Right lobe of liver (tissue), 6 donors: ENCODE measurements at regions not wholly inside any gene's neighbourhood (a gene's known extent, or its start where the extent isn't known, plus 50 kb on each side); places are given as distances from the start of the nearest gene placed in this dataset.

ENCODE experiments used
- ATAC-seq, 4 donors: fragments of 200-7000 bp; cut with Tn5 transposase; one replicate each; pipeline ENCODE4 v1.9.1; 2020; ENCODE audit warnings: mild to moderate bottlenecking in 4 of 4, moderate library complexity in 4 of 4
- DNase-seq, 3 donors: peaks; one replicate each; pipeline ENCODE4 v3.0.0-alpha.2; 2020
- H3K27ac ChIP-seq, 3 donors: fragments of 200-600 bp; one replicate each; pipeline ENCODE4 v1.8.0; 2022
- H3K27me3 ChIP-seq, 2 donors: fragments of 200-600 bp; one replicate each; pipeline ENCODE4 v1.8.0; 2022
- H3K36me3 ChIP-seq, 4 donors: fragments of 200-600 bp; sonication (generic) in 1 of 4; one replicate each; pipeline versions ENCODE4 v1.5.1 to v1.8.0; 2017 to 2022; ENCODE audit warnings: control low read depth in 1 of 4
- H3K4me1 ChIP-seq, 4 donors: fragments of 200-600 bp; sonication (generic) in 1 of 4; one replicate each; pipeline versions ENCODE4 v1.5.1 to v1.8.0; 2017 to 2022; ENCODE audit warnings: control low read depth in 1 of 4
- H3K4me3 ChIP-seq, 3 donors: fragments of 200-600 bp; one replicate each; pipeline ENCODE4 v1.8.0; 2022
- H3K9me3 ChIP-seq, 4 donors: fragments of 200-600 bp; sonication (generic) in 1 of 4; one replicate each; pipeline versions ENCODE4 v1.5.1 to v1.8.0; 2017 to 2022; ENCODE audit warnings: control low read depth in 1 of 4
- CTCF ChIP-seq, 4 donors: fragments of 200-600 bp in 3 of 4; fragments of 450-650 bp in 1 of 4; IDR thresholded peaks; one replicate each; pipeline versions ENCODE4 v1.5.1 to v1.8.0; 2016 to 2022; ENCODE audit warnings: antibody characterized with exemption in 4 of 4, mild to moderate bottlenecking in 2 of 4
- POLR2A ChIP-seq: fragments of 450-650 bp; IDR thresholded peaks from one replicate; pipeline ENCODE4 v1.6.1; 2017; ENCODE audit warnings: antibody characterized with exemption, mild to moderate bottlenecking
- WGBS: methylation state at CpG from one replicate; pipeline ENCODE4 v1.1.6; 2018; ENCODE audit warnings: low coverage, low lambda C conversion rate; ENCODE audit not compliant: insufficient coverage; ENCODE audit errors: missing lambda C conversion rate; 5-methylcytosine and 5-hydroxymethylcytosine counted together
- intact Hi-C, 2 donors: fragments of 100-400 bp; cut with DNase I; formaldehyde crosslinking; loops; one replicate each; pipeline versions ENCODE4 v1.11.2 to v1.14.1; 2022
- donor health status: DM: no; HTN: yes; CAD: no.
- donor health status: DM: no; HTN: no; CAD: no.
- donor health status: DM: no; HTN: no; CAD: no.
- donor health status: DM: no; HTN: yes; CAD: no.
- donor health status: DM: no; HTN: yes; CAD: no.

- Histone ChIP-seq H3K9me3 (no peaks in the 10 kb centered on the region), H3K36me3 (no peaks in the 10 kb centered on the region), H3K27ac (no peak overlapping the region), H3K27me3 (no peaks in the 10 kb centered on the region), H3K4me1 (no peaks in the 10 kb centered on the region), H3K4me3 (no peak overlapping the region)
- WGBS, result 47% methylated on average over 1 of the region's 1 CpG
- ATAC-seq (no peak), DNase-seq (no peak)
- no peak for TF ChIP-seq CTCF (IDR thresholded peaks at IDR 0.05)
- intact Hi-C loops, result no loop called here
Measured at GRCh38 chr1:74818241-74818640, 85.3 kb downstream of the TYW3 start.

GRCh38 chr1:74818661-74819456 lies 85.9 kb downstream of the TYW3 start:
- DNase-seq (no peak), ATAC-seq (no peak)
- H3K4me1 ChIP-seq, result no peaks in the 10 kb centered on the region
- no peaks in the 10 kb centered on the region for H3K9me3 ChIP-seq
- TF ChIP-seq CTCF (IDR thresholded peaks at IDR 0.05) (no peak), POLR2A (no peak)
- 36% methylated on average over 6 of the region's 6 CpGs for WGBS
- H3K27ac ChIP-seq, result no peak overlapping the region
- H3K36me3 ChIP-seq, result no peaks in the 10 kb centered on the region
- H3K4me3 ChIP-seq, result no peak overlapping the region
- intact Hi-C loops, result no loop called here
- H3K27me3 ChIP-seq, result no peaks in the 10 kb centered on the region

- no peak overlapping the region for H3K4me3 ChIP-seq
- H3K36me3 ChIP-seq, result no peaks in the 10 kb centered on the region
- TF ChIP-seq POLR2A, result no peak
- TF ChIP-seq CTCF (IDR thresholded peaks at IDR 0.05), result no peak
- WGBS, result 62% methylated on average over 3 of the region's 3 CpGs
- intact Hi-C loops, result no loop called here
- no peak for ATAC-seq
- H3K27me3 ChIP-seq, result no peaks in the 10 kb centered on the region
- no peak overlapping the region for H3K27ac ChIP-seq
- DNase-seq, result no peak
- no peaks in the 10 kb centered on the region for H3K4me1 ChIP-seq
- no peaks in the 10 kb centered on the region for H3K9me3 ChIP-seq
Measured at GRCh38 chr1:74822851-74823401, 90.0 kb downstream of the TYW3 start.

- no peak overlapping the region for H3K27ac ChIP-seq
- no peaks in the 10 kb centered on the region for H3K4me1 ChIP-seq
- intact Hi-C loops, result no loop called here
- no peaks in the 10 kb centered on the region for H3K27me3 ChIP-seq
- no peak overlapping the region for H3K4me3 ChIP-seq
- WGBS, result 40% methylated on average over 4 of the region's 4 CpGs
- no peaks in the 10 kb centered on the region for H3K36me3 ChIP-seq
- TF ChIP-seq POLR2A (no peak), CTCF (IDR thresholded peaks at IDR 0.05) (no peak)
- ATAC-seq (no peak), DNase-seq (no peak)
- H3K9me3 ChIP-seq, result no peaks in the 10 kb centered on the region
Measured at GRCh38 chr1:74824497-74825107, 91.7 kb downstream of the TYW3 start.
